ENCODE measurements at regions not wholly inside any gene's neighbourhood (a gene's known extent, or its start where the extent isn't known, plus 50 kb on each side); places are given as distances from the start of the nearest gene placed in this dataset.

GRCh38 chr1:164423136-164423535 is 135.8 kb upstream of the PBX1 start:
- no peak for TF ChIP-seq EZH2phosphoT487 (IDR thresholded peaks at IDR 0.05; ENCODE audit: insufficient read depth, low read depth)
- no peak for TF ChIP-seq EZH2 (IDR thresholded peaks at IDR 0.05; ENCODE audit: insufficient read depth, poor library complexity, severe bottlenecking)
